ENCODE measurements at regions not wholly inside any gene's neighbourhood (a gene's known extent, or its start where the extent isn't known, plus 50 kb on each side); places are given as distances from the start of the nearest gene placed in this dataset.

DNA sequence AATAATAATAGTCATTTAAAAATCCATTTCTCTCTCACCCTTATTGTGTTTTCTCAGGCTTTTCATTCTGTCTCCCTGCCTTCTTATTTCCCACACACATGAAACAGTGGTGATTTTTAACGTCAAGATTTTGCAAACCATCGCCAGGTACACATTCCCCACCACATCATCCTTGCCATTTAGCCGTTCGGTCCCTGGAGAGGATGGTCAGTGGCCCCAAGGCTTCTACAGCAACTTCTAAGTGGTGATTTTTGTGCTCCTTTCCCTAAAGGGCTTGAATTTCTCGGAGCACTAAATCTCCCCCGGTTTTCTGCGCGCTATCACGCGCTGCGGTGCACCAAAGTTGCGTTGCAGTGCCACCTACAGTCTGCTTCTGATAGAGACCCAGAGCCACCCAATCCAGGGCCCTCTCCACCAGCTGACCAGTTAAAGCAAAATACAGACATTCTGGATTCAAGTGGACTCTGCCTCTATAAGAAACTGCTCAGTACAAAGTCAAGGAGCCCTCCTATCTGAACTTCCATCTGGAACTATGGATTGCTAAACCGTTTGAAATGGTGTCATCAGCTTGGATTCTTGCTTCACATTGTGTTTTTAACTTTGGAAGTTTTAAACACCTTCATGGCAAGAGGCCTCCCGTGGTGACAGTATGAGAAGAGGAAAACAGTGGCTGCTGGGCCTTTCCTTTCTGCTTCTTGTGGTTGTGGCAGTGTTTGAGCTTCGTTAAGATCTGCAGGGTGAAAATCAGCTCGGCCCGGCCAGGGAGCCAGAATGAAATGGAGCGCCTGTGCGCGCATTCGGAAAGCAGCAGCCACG, 234.0 kb downstream of the SPTSSA start (continued):
- TF ChIP-seq ZNF337 (CRISPR knock-in tag; IDR thresholded peaks at IDR 0.05; ENCODE audit: borderline replicate concordance, low read depth): no peak
- TF ChIP-seq ARNT (IDR thresholded peaks at IDR 0.05): no peak
- TF ChIP-seq TARDBP (CRISPR knock-in tag; IDR thresholded peaks at IDR 0.05): peak; percentile 79; the same call in 1 of the 2 replicates
- peak; percentile 58 for TF ChIP-seq YEATS4 (CRISPR knock-in tag; IDR thresholded peaks at IDR 0.05; ENCODE audit: borderline replicate concordance)
- TF ChIP-seq, protein P1, sequence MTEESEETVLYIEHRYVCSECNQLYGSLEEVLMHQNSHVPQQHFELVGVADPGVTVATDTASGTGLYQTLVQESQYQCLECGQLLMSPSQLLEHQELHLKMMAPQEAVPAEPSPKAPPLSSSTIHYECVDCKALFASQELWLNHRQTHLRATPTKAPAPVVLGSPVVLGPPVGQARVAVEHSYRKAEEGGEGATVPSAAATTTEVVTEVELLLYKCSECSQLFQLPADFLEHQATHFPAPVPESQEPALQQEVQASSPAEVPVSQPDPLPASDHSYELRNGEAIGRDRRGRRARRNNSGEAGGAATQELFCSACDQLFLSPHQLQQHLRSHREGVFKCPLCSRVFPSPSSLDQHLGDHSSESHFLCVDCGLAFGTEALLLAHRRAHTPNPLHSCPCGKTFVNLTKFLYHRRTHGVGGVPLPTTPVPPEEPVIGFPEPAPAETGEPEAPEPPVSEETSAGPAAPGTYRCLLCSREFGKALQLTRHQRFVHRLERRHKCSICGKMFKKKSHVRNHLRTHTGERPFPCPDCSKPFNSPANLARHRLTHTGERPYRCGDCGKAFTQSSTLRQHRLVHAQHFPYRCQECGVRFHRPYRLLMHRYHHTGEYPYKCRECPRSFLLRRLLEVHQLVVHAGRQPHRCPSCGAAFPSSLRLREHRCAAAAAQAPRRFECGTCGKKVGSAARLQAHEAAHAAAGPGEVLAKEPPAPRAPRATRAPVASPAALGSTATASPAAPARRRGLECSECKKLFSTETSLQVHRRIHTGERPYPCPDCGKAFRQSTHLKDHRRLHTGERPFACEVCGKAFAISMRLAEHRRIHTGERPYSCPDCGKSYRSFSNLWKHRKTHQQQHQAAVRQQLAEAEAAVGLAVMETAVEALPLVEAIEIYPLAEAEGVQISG (CRISPR knock-in tag; IDR thresholded peaks at IDR 0.05): 0 out of 2 replicates have a peak, but pooled peaks have one; percentile 21
- no peak for TF ChIP-seq ZNF24 (IDR thresholded peaks at IDR 0.05)
- no peak for TF ChIP-seq GABPA (IDR thresholded peaks at IDR 0.05; ENCODE audit: low read depth, low read length)
- TF ChIP-seq GABPA (CRISPR knock-in tag; IDR thresholded peaks at IDR 0.05; ENCODE audit: low read depth): no peak
- TF ChIP-seq MED1 (CRISPR knock-in tag; IDR thresholded peaks at IDR 0.05): peak; percentile 30; the same call in 1 of the 2 replicates
- TF ChIP-seq NCOR1 (IDR thresholded peaks at IDR 0.05; ENCODE audit: borderline replicate concordance, low read length): 0 out of 2 replicates have a peak, but pooled peaks have one; percentile 33
- TF ChIP-seq, protein P2, sequence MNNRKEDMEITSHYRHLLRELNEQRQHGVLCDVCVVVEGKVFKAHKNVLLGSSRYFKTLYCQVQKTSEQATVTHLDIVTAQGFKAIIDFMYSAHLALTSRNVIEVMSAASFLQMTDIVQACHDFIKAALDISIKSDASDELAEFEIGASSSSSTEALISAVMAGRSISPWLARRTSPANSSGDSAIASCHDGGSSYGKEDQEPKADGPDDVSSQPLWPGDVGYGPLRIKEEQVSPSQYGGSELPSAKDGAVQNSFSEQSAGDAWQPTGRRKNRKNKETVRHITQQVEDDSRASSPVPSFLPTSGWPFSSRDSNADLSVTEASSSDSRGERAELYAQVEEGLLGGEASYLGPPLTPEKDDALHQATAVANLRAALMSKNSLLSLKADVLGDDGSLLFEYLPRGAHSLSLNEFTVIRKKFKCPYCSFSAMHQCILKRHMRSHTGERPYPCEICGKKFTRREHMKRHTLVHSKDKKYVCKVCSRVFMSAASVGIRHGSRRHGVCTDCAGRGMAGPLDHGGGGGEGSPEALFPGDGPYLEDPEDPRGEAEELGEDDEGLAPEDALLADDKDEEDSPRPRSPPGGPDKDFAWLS (CRISPR knock-in tag; IDR thresholded peaks at IDR 0.05; ENCODE audit: borderline replicate concordance): no peak
- TF ChIP-seq NKX3-1 (CRISPR knock-in tag; IDR thresholded peaks at IDR 0.05): no peak
- no peak for TF ChIP-seq KLF11 (CRISPR knock-in tag; IDR thresholded peaks at IDR 0.05)
- TF ChIP-seq TP53 (CRISPR knock-in tag; conservative IDR thresholded peaks at IDR 0.05): no peak
- TF ChIP-seq, protein P3, sequence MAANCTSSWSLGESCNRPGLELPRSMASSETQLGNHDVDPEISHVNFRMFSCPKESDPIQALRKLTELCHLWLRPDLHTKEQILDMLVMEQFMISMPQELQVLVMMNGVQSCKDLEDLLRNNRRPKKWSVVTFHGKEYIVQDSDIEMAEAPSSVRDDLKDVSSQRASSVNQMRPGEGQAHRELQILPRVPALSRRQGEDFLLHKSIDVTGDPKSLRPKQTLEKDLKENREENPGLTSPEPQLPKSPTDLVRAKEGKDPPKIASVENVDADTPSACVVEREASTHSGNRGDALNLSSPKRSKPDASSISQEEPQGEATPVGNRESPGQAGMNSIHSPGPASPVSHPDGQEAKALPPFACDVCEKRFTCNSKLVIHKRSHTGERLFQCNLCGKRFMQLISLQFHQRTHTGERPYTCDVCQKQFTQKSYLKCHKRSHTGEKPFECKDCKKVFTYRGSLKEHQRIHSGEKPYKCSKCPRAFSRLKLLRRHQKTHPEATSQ (CRISPR knock-in tag; IDR thresholded peaks at IDR 0.05; ENCODE audit: borderline replicate concordance): 0 out of 2 replicates have a peak, but pooled peaks have one; percentile 59
- no peak for TF ChIP-seq DNMT3B (CRISPR knock-in tag; conservative IDR thresholded peaks at IDR 0.05)
- 0 out of 2 replicates have a peak, but pooled peaks have one; percentile 88 for TF ChIP-seq EZH2 (conservative IDR thresholded peaks at IDR 0.05; ENCODE audit: low read depth, low read length)
- no peak for TF ChIP-seq RBM39 (IDR thresholded peaks at IDR 0.05; ENCODE audit: low read depth, low read length, poor library complexity, severe bottlenecking)
- TF ChIP-seq ZSCAN12 (CRISPR knock-in tag; IDR thresholded peaks at IDR 0.05): 0 out of 2 replicates have a peak, but pooled peaks have one; percentile 77
- peak; percentile 79; the same call in 1 of the 2 replicates for TF ChIP-seq FOXK1 (CRISPR knock-in tag; IDR thresholded peaks at IDR 0.05; ENCODE audit: borderline replicate concordance, low read depth)

All from HepG2 (cell line).